ENCODE measurements at regions not wholly inside any gene's neighbourhood (a gene's known extent, or its start where the extent isn't known, plus 50 kb on each side); places are given as distances from the start of the nearest gene placed in this dataset.

DNA sequence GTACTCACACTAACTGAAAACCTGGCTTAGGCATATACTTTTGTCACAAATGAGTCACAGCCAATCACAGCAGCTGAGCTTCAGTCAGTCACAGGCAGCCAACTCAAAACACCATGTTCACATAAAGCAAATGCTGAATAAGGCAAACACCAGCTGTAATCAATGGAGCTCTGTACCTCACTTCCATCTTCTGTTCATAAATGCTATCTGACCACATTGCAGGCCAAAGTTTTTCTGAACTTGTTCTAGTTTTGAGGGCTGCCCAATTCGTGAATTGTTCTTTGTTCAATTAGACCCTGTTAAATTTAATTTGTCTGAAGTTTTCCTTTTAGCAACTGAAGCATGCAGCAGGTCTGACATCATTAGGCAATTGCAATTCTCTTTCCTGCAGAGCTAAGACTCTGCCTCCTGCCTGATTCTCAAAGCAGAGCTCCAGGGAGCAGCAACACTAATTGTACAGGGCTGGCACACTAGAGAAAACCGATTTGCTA is 129.9 kb downstream of the WIF1 start:
- Histone ChIP-seq H3K4ac (replicated peaks; ENCODE audit: insufficient read length, low read depth, low read length) (no peak overlapping the region), H2BK5ac (ENCODE audit: low read depth, low read length) (peak overlapping the region; percentile 57; the same call in 1 of the 2 replicates), H3K14ac (ENCODE audit: insufficient read length) (no peak overlapping the region), H2AK5ac (ENCODE audit: low read depth, low read length) (no peak overlapping the region), H2BK15ac (ENCODE audit: low read length) (no peak overlapping the region), H3K4me1 (replicated peaks in 1 of 4; ENCODE audit: control insufficient read depth in 3 of 4, insufficient read depth in 4 of 4, low read length in 3 of 4) (peaks cover 0 to 12% (median 10%) of the 10 kb centered on the region in 4 experiments; a peak in 4 of 7 replicates), H4K20me1 (replicated peaks in 1 of 2; ENCODE audit: control insufficient read depth in 1 of 2, insufficient read depth in 2 of 2, low read length in 2 of 2) (no peaks in the 10 kb centered on the region), H4K5ac (ENCODE audit: insufficient read length, low read depth, low read length) (no peak overlapping the region), H2AFZ (ENCODE audit: low read length) (peak overlapping the region; percentile 8; the same call in 1 of the 2 replicates), H3K27ac (ENCODE audit: low read depth, low read length) (no peak overlapping the region), H3K23ac (ENCODE audit: insufficient read length) (no peak overlapping the region), H3K79me1 (ENCODE audit: low read depth, low read length) (no peaks in the 10 kb centered on the region; the same call in 1 of the 2 replicates), H2BK20ac (ENCODE audit: low read length) (peak overlapping the region; percentile 72; the same call in 1 of the 2 replicates), H4K8ac (ENCODE audit: extremely low read depth, insufficient read depth, low read length) (no peak overlapping the region), H2BK120ac (replicated peaks; ENCODE audit: low read depth, low read length) (peak overlapping the region; percentile 33), H3K23me2 (ENCODE audit: low read depth, low read length) (no peaks in the 10 kb centered on the region), H3K18ac (ENCODE audit: extremely low read depth, low read length) (peak overlapping the region; percentile 65; the same call in 1 of the 2 replicates), H4K91ac (replicated peaks; ENCODE audit: insufficient read length, low read length) (peak overlapping the region; percentile 70), H3K9ac (replicated peaks in 1 of 4; ENCODE audit: extremely low read depth in 1 of 4, low read depth in 3 of 4, low read length in 3 of 4) (no peak overlapping the region), H3K4me3 (ENCODE audit: extremely low read depth in 1 of 4, insufficient read depth in 2 of 4, low read depth in 3 of 4, low read length in 4 of 4) (peak overlapping the region in 1 of 4 experiments; percentile 43; a peak in 1 of 8 replicates), H3K27me3 (replicated peaks in 1 of 4; ENCODE audit: control insufficient read depth in 3 of 4, extremely low read depth in 1 of 4, insufficient read depth in 3 of 4, low read length in 3 of 4) (no peaks in the 10 kb centered on the region), H3K4me2 (ENCODE audit: insufficient read depth in 1 of 2, low read depth in 2 of 2, low read length in 2 of 2) (peak overlapping the region; percentile 49 to 53), H3K36me3 (ENCODE audit: control insufficient read depth in 2 of 4, insufficient read depth in 4 of 4, low read length in 3 of 4) (peaks cover 0 to 16% (median 0%) of the 10 kb centered on the region in 4 experiments; a peak in 2 of 8 replicates), H2BK12ac (ENCODE audit: low read depth, low read length) (peak overlapping the region; percentile 40), H3K9me3 (ENCODE audit: insufficient read depth in 2 of 2, low read depth in 1 of 2, low read length in 1 of 2) (peaks cover 14 to 23% of the 10 kb centered on the region in 2 experiments), H3K79me2 (ENCODE audit: control insufficient read depth in 1 of 2, insufficient read depth in 2 of 2, low read length in 2 of 2) (no peaks in the 10 kb centered on the region), H3K56ac (replicated peaks; ENCODE audit: insufficient read length, low read depth, low read length) (no peak overlapping the region)
- POLR2A ChIA-PET (ENCODE audit: partially characterized antibody) = no interaction called here
- DNase-seq (ENCODE audit: low read depth in 1 of 2, low spot score in 2 of 2) (no peak), FAIRE-seq (no peak)
- WGBS, 2 experiments (ENCODE audit: extremely low coverage in 1 of 2, insufficient coverage in 1 of 2, insufficient read length in 1 of 2, insufficient replicate concordance in 2 of 2, low coverage in 1 of 2, low lambda C conversion rate in 2 of 2, missing lambda C conversion rate in 1 of 2) = 55% methylated on average over 2 of the region's 2 CpGs; no CpG with 5 or more reads in 1 of the 2 experiments
- CTCF ChIA-PET (ENCODE audit: partially characterized antibody) = interaction anchor here (0.6 to 1.2 kb wide), 2 partner anchors 8 to 1124 kb away, joined by 3 read pairs; no protein-coding TSS in a partner anchor
- TF ChIP-seq JUN (IDR thresholded peaks at IDR 0.05; ENCODE audit: low read depth, low read length) = no peak
